Peyer's patch (tissue), 4 donors: ENCODE measurements at regions not wholly inside any gene's neighbourhood (a gene's known extent, or its start where the extent isn't known, plus 50 kb on each side); places are given as distances from the start of the nearest gene placed in this dataset.

Experiments used
- CTCF ChIP-seq, 6 experiments: fragments of 450-650 bp in 4 of 6; fragments of 200-600 bp in 2 of 6; sonication (generic) in 1 of 6; IDR thresholded peaks; one replicate each; pipeline ENCODE4 v1.5.1; 2017 to 2019; ENCODE audit warnings: antibody characterized with exemption in 6 of 6, mild to moderate bottlenecking in 3 of 6, moderate library complexity in 1 of 6
- POLR2A ChIP-seq, 2 donors: fragments of 450-650 bp; IDR thresholded peaks; one replicate each; pipeline ENCODE4 v1.5.1; 2017; ENCODE audit warnings: antibody characterized with exemption in 2 of 2, mild to moderate bottlenecking in 2 of 2, moderate library complexity in 2 of 2

GRCh38 chr5:164306662-164307061 lies 801.2 kb downstream of the MAT2B start:
- TF ChIP-seq CTCF (IDR thresholded peaks at IDR 0.05) (no peak), POLR2A (IDR thresholded peaks at IDR 0.05) (no peak)
